NB4 (cell line): ENCODE measurements at regions not wholly inside any gene's neighbourhood (a gene's known extent, or its start where the extent isn't known, plus 50 kb on each side); places are given as distances from the start of the nearest gene placed in this dataset.
"Not testable (repeated sequence)": the region's sequence is repeated elsewhere in the genome, so short reads cannot be mapped to it uniquely, and the experiment has no call there.

Experiments
- DNase-seq: peaks from one replicate; pipeline ENCODE4 v3.0.0; 2010; ENCODE audit warnings: low read depth
- H3K4me3 ChIP-seq: one replicate; pipeline ENCODE4 v1.5.1; 2011; ENCODE audit warnings: mild to moderate bottlenecking, low read depth, low read length, moderate library complexity
- MYC ChIP-seq: IDR thresholded peaks from 2 replicates; pipeline ENCODE4 v1.6.1; 2011; ENCODE audit warnings: low read depth, low read length
- POLR2A ChIP-seq: IDR thresholded peaks from 2 replicates; pipeline ENCODE4 v1.6.1; 2011; ENCODE audit warnings: mild to moderate bottlenecking; ENCODE audit not compliant: insufficient read length; ENCODE audit errors: extremely low read depth
- TF ChIP-seq, protein P1 (sequence below): IDR thresholded peaks from one replicate; pipeline ENCODE4 v1.5.1; 2012; ENCODE audit warnings: low read depth, low read length
- TF ChIP-seq, protein P2 (sequence below): IDR thresholded peaks from 2 replicates; pipeline ENCODE4 v1.6.1; 2011; ENCODE audit warnings: low read depth, low read length

DNA sequence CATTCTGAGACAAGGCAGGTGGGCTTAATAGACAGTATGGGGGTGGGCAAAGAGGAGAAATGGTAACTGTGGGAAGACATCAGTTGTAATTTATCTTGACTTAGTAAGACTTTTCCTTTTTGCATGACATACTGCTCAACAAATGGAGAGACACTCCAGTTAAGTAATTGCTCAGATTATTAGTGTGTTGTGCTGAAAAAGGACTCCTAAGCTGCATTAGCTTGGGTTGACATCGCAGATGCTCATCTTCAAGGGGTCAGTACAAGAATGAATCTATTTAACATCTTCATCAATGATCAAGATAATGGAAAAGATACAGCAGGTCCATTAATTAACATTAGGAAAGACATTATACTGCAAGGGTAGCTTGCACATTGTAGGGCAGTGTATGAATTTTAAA is 181.1 kb upstream of the ELAVL2 start:
- DNase-seq, result no peak
- TF ChIP-seq, protein P1, sequence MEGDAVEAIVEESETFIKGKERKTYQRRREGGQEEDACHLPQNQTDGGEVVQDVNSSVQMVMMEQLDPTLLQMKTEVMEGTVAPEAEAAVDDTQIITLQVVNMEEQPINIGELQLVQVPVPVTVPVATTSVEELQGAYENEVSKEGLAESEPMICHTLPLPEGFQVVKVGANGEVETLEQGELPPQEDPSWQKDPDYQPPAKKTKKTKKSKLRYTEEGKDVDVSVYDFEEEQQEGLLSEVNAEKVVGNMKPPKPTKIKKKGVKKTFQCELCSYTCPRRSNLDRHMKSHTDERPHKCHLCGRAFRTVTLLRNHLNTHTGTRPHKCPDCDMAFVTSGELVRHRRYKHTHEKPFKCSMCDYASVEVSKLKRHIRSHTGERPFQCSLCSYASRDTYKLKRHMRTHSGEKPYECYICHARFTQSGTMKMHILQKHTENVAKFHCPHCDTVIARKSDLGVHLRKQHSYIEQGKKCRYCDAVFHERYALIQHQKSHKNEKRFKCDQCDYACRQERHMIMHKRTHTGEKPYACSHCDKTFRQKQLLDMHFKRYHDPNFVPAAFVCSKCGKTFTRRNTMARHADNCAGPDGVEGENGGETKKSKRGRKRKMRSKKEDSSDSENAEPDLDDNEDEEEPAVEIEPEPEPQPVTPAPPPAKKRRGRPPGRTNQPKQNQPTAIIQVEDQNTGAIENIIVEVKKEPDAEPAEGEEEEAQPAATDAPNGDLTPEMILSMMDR, result no peak
- TF ChIP-seq, protein P2, sequence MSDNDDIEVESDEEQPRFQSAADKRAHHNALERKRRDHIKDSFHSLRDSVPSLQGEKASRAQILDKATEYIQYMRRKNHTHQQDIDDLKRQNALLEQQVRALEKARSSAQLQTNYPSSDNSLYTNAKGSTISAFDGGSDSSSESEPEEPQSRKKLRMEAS, result no peak
- no peak for TF ChIP-seq MYC
- no peak for TF ChIP-seq POLR2A
- H3K4me3 ChIP-seq, result no peak overlapping the region

DNA sequence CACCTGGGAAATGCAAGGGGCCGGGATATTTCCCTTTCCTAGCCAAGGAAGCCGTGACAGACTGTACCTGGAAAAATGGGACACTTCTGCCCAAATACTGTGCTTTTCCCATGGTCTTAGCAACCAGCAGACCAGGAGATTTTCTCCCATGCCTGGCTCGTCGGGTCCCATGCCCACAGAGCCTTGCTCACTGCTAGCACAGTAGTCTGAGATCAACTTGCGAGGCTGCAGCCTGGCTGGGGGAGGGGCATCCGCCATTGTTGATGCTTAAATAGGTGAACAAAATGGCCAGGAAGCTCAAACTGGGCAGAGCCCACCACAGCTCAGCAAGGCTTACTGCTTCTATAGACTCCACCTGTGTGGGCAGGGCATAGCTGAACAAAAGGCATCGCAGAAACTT is 165.8 kb upstream of the ELAVL2 start:
- DNase-seq, H3K4me3 ChIP-seq: not testable (repeated sequence)

DNA sequence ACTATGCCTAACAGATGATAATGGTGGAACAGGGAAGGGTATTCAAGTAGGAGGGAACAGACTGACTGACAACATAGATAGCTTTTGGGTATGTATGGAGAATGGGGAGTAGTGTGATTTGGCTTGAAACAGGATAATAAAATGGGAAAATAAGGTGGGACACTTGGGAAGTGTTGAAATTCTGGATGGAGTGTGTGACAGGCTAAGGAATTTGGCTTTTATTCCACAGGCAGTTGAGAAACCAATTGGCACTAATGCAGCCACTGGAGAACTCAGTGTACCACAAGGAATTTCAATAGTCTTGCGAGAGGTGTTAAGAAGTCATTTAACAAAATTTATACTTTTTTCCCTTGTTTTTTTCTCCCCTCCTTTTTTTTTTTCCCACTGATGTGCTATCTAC is 153.5 kb upstream of the ELAVL2 start:
- TF ChIP-seq MYC, result no peak
- no peak for TF ChIP-seq POLR2A
- TF ChIP-seq, protein P1, result no peak
- TF ChIP-seq, protein P2, result no peak
- DNase-seq, result no peak

DNA sequence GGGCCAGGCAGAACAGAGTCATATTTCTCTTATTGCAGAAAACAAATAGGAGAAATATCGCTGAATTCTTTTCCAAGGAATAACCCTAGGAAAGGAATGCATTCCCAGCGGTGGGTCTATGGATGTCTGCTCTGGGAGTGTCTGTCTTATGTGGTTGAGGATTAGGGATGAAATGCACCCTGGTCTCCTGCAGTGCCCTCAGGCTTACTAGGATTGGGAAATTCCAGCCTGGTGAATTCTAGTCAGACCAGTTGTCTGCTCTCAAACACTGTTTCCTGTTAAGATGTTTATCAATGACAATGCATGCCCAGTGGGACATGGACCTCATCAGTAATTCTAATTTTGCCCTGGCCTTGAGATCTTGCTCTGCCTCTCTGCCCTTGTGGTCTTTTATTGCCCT is 136.1 kb upstream of the ELAVL2 start:
- H3K4me3 ChIP-seq, result no peak overlapping the region
- TF ChIP-seq, protein P1, result no peak
- TF ChIP-seq POLR2A (no peak), MYC (no peak)
- TF ChIP-seq, protein P2, result no peak
- no peak for DNase-seq

More for the DNA sequence above, 153.5 kb upstream of the ELAVL2 start:
- no peak overlapping the region for H3K4me3 ChIP-seq

DNA sequence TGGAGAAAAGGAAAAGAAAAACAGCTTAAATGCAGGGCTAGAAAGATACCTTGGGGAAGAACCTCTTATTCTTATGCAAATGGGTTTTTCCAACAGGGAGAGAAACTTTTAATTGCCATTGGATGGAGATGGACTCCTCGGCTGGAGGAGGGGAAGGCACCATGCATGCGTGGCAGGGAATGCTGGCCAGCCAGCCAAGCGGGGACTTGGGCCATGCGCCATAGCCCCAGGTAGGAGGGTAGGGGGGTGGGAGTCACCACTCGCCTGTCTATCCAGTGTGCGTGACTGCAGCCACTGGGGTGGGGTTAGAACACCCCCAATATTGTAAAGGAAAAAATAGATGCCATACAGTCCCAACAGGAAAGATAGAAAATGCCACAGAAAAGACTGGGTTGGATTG is 119.9 kb upstream of the ELAVL2 start:
- DNase-seq, result no peak
- no peak overlapping the region for H3K4me3 ChIP-seq
- TF ChIP-seq MYC (no peak), POLR2A (no peak)
- TF ChIP-seq, protein P1, result no peak
- TF ChIP-seq, protein P2, result no peak

DNA sequence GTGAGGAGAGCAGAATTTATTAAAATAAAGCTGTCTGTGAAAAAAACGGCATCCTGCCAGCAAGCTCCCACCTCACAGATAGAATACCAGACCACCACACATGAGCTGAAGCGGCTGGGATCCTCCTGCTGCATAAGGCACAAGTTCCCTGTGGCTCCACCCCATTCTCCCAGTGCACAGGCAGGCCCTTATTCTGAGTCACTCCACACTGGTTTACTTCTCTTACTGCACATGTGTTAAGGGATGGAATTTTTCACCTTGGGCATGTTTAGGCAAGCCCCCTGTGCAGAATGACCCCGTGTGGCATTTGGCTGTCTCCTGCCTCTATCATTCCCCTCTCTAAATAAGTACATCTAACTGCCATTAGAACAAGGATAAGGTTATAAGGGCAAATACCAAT is 115.0 kb upstream of the ELAVL2 start:
- TF ChIP-seq MYC, result no peak
- TF ChIP-seq POLR2A, result no peak
- TF ChIP-seq, protein P1, result no peak
- TF ChIP-seq, protein P2, result no peak
- no peak for DNase-seq
- no peak overlapping the region for H3K4me3 ChIP-seq
